Activated T-cell treated with anti-CD3 and anti-CD28 coated beads, Interleukin-2, amount 50 U/mL, for 24 hours (primary cell): ENCODE measurements at regions not wholly inside any gene's neighbourhood (a gene's known extent, or its start where the extent isn't known, plus 50 kb on each side); places are given as distances from the start of the nearest gene placed in this dataset.

Experiments used
- DNase-seq: peaks from one replicate; pipeline ENCODE4 v3.0.0-alpha.2; 2020
- H3K27ac Mint-ChIP-seq: 2 replicates; pipeline ENCODE4 v1.8.0; 2020; ENCODE audit warnings: mild to moderate bottlenecking, mixed read lengths
- H3K27me3 Mint-ChIP-seq: 2 replicates; pipeline ENCODE4 v1.8.0; 2020; ENCODE audit warnings: mixed read lengths
- H3K36me3 Mint-ChIP-seq: 2 replicates; pipeline ENCODE4 v1.8.0; 2020; ENCODE audit warnings: low read depth, mixed read lengths
- H3K4me1 Mint-ChIP-seq: 2 replicates; pipeline ENCODE4 v1.8.0; 2020; ENCODE audit warnings: low read depth, mixed read lengths
- H3K4me3 Mint-ChIP-seq: 2 replicates; pipeline ENCODE4 v1.8.0; 2020; ENCODE audit warnings: mild to moderate bottlenecking, moderate library complexity, mixed read lengths
- H3K9me3 Mint-ChIP-seq: 2 replicates; pipeline ENCODE4 v1.8.0; 2020; ENCODE audit warnings: mixed read lengths

- Mint-ChIP-seq H3K27ac (no peak overlapping the region), H3K9me3 (no peaks in the 10 kb centered on the region), H3K36me3 (no peaks in the 10 kb centered on the region), H3K4me1 (peaks cover 5% of the 10 kb centered on the region), H3K4me3 (no peak overlapping the region), H3K27me3 (no peaks in the 10 kb centered on the region)
- DNase-seq: no peak
Observed at GRCh38 chrX:149074398-149074797, 430.7 kb downstream of the IDS start.

- DNase-seq: no peak
- H3K36me3 Mint-ChIP-seq: no peaks in the 10 kb centered on the region
- H3K4me1 Mint-ChIP-seq: peaks cover 5% of the 10 kb centered on the region
- H3K27ac Mint-ChIP-seq: no peak overlapping the region
- no peak overlapping the region for H3K4me3 Mint-ChIP-seq
- H3K9me3 Mint-ChIP-seq: no peaks in the 10 kb centered on the region
- H3K27me3 Mint-ChIP-seq: no peaks in the 10 kb centered on the region
Observed at GRCh38 chrX:149073479-149073878, 431.6 kb downstream of the IDS start.

- no peaks in the 10 kb centered on the region for H3K36me3 Mint-ChIP-seq
- peaks cover 13% of the 10 kb centered on the region for H3K27me3 Mint-ChIP-seq
- H3K4me1 Mint-ChIP-seq: peaks cover 5% of the 10 kb centered on the region
- H3K9me3 Mint-ChIP-seq: no peaks in the 10 kb centered on the region
- H3K4me3 Mint-ChIP-seq: no peak overlapping the region
- H3K27ac Mint-ChIP-seq: no peak overlapping the region
- DNase-seq: no peak
Observed at GRCh38 chrX:149069899-149070298, 435.2 kb downstream of the IDS start.

GRCh38 chrX:149060921-149061320 lies 444.2 kb downstream of the IDS start:
- no peaks in the 10 kb centered on the region for H3K4me1 Mint-ChIP-seq
- DNase-seq: no peak
- H3K27ac Mint-ChIP-seq: no peak overlapping the region
- no peaks in the 10 kb centered on the region for H3K36me3 Mint-ChIP-seq
- H3K27me3 Mint-ChIP-seq: peaks cover 48% of the 10 kb centered on the region
- H3K4me3 Mint-ChIP-seq: no peak overlapping the region
- H3K9me3 Mint-ChIP-seq: no peaks in the 10 kb centered on the region
